Panc1 (cell line): ENCODE measurements at regions not wholly inside any gene's neighbourhood (a gene's known extent, or its start where the extent isn't known, plus 50 kb on each side); places are given as distances from the start of the nearest gene placed in this dataset.

ENCODE experiments used
- CTCF ChIP-seq: fragments of 450-650 bp; IDR thresholded peaks from 2 replicates; pipeline ENCODE4 v1.5.1; 2017; ENCODE audit warnings: mild to moderate bottlenecking
- POLR2AphosphoS5 ChIP-seq: IDR thresholded peaks from 2 replicates; pipeline ENCODE4 v1.6.1; 2012; ENCODE audit warnings: mild to moderate bottlenecking, low read depth, low read length, moderate library complexity
- SIN3A ChIP-seq: IDR thresholded peaks from 2 replicates; pipeline ENCODE4 v1.6.1; 2012; ENCODE audit warnings: low read depth, mild to moderate bottlenecking, low read length, moderate library complexity, borderline replicate concordance; ENCODE audit not compliant: insufficient read depth

DNA sequence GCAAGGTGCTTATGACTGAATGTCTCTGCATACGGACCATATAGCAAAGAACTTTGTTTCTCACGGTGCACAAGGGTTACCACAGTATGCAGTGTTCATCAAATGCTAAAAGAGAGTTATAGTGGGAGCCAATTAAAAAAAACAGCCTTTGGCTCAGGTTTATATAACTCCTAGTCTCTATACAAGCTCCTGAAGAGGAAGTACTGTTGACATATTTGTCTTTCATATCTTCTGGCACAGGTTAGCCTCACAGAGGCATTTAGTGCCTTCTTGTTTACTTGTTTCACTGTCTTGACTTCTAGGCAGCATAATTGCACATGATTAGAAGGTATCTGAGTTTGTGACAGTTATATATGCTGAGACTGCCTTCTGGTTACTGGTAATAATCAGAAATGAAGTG is 158.8 kb upstream of the FAM47C start:
- TF ChIP-seq CTCF: no peak
- no peak for TF ChIP-seq SIN3A
- no peak for TF ChIP-seq POLR2AphosphoS5
